WTC11 (cell line): ENCODE measurements at regions not wholly inside any gene's neighbourhood (a gene's known extent, or its start where the extent isn't known, plus 50 kb on each side); places are given as distances from the start of the nearest gene placed in this dataset.

Experiments used
- KAT7 ChIP-seq: sonication (generic); formaldehyde crosslinking; IDR thresholded peaks from 2 replicates; pipeline ENCODE4 v1.8.1; 2023; ENCODE audit warnings: missing genetic modification reagents, mild to moderate bottlenecking, borderline replicate concordance
- NR2C2 ChIP-seq: sonication (generic); formaldehyde crosslinking; IDR thresholded peaks from 2 replicates; pipeline ENCODE4 v1.8.0; 2022; ENCODE audit warnings: mild to moderate bottlenecking, missing genetic modification reagents
- ZNF121 ChIP-seq: sonication (generic); formaldehyde crosslinking; IDR thresholded peaks from 2 replicates; pipeline ENCODE4 v1.8.0; 2023; ENCODE audit warnings: missing genetic modification reagents
- TF ChIP-seq, protein P1 (sequence below): sonication (generic); formaldehyde crosslinking; IDR thresholded peaks from 2 replicates; pipeline ENCODE4 v1.8.0; 2023; ENCODE audit warnings: missing genetic modification reagents
- TF ChIP-seq, protein P2 (sequence below): sonication (generic); formaldehyde crosslinking; IDR thresholded peaks from 2 replicates; pipeline ENCODE4 v1.8.0; 2022; ENCODE audit warnings: mild to moderate bottlenecking, missing genetic modification reagents
- TF ChIP-seq, protein P3 (sequence below): sonication (generic); formaldehyde crosslinking; IDR thresholded peaks from 2 replicates; pipeline ENCODE4 v1.8.0; 2022; ENCODE audit warnings: missing genetic modification reagents
- TF ChIP-seq, protein P4 (sequence below): fragments of 250-450 bp; sonication (Bioruptor Pico); IDR thresholded peaks from 2 replicates; pipeline ENCODE4 v1.9.0; 2021; ENCODE audit warnings: moderate library complexity, mild to moderate bottlenecking, inconsistent platforms, borderline replicate concordance
- TF ChIP-seq, protein P5 (sequence below): fragments of 200-600 bp; IDR thresholded peaks from 2 replicates; pipeline ENCODE4 v1.8.0; 2022; ENCODE audit warnings: antibody characterized with exemption
- TF ChIP-seq, protein P6 (sequence below): sonication (generic); formaldehyde crosslinking; IDR thresholded peaks from 2 replicates; pipeline ENCODE4 v1.8.1; 2023; ENCODE audit warnings: mild to moderate bottlenecking, missing genetic modification reagents

DNA sequence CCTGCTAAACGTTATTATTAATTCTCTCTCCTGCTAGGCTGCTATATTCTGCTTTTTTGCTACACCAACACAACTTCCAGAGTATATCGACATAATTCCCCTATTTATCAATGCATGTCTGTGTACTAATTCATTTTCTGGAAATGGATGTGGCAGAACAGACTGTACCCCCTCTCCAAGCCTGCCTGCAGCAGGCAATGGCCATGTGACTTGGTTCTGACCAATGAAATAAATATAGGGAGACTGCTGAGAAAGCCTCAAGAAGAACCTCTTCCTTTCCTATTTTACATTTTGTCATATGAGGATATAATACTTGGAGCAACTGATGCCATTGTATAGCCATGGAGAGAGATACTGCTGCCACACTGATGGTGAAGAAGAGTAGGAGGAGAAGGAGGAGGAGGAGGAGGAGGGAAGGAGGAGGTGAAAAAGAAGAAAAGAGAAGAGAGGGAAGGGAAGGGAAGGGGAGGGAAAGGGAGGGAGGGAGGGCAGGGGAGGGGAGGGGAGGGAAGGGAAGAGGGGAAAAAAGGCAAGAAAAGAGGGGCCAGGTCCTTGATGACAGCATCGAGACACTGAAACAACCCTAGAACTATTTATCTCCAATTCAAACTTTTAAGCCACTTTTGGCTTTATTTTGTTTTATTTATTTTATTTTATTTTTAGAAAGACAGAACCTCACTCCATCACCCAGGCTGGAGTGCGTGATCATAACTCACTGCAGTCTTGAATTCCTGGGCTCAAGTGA, 57.0 kb upstream of the SPP1 start:
- TF ChIP-seq KAT7 (CRISPR knock-in tag) (no peak), ZNF121 (CRISPR knock-in tag) (no peak), NR2C2 (no peak)
- TF ChIP-seq, protein P1, sequence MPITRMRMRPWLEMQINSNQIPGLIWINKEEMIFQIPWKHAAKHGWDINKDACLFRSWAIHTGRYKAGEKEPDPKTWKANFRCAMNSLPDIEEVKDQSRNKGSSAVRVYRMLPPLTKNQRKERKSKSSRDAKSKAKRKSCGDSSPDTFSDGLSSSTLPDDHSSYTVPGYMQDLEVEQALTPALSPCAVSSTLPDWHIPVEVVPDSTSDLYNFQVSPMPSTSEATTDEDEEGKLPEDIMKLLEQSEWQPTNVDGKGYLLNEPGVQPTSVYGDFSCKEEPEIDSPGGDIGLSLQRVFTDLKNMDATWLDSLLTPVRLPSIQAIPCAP (CRISPR knock-in tag), result no peak
- TF ChIP-seq, protein P2, sequence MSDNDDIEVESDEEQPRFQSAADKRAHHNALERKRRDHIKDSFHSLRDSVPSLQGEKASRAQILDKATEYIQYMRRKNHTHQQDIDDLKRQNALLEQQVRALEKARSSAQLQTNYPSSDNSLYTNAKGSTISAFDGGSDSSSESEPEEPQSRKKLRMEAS, result no peak
- TF ChIP-seq, protein P3, sequence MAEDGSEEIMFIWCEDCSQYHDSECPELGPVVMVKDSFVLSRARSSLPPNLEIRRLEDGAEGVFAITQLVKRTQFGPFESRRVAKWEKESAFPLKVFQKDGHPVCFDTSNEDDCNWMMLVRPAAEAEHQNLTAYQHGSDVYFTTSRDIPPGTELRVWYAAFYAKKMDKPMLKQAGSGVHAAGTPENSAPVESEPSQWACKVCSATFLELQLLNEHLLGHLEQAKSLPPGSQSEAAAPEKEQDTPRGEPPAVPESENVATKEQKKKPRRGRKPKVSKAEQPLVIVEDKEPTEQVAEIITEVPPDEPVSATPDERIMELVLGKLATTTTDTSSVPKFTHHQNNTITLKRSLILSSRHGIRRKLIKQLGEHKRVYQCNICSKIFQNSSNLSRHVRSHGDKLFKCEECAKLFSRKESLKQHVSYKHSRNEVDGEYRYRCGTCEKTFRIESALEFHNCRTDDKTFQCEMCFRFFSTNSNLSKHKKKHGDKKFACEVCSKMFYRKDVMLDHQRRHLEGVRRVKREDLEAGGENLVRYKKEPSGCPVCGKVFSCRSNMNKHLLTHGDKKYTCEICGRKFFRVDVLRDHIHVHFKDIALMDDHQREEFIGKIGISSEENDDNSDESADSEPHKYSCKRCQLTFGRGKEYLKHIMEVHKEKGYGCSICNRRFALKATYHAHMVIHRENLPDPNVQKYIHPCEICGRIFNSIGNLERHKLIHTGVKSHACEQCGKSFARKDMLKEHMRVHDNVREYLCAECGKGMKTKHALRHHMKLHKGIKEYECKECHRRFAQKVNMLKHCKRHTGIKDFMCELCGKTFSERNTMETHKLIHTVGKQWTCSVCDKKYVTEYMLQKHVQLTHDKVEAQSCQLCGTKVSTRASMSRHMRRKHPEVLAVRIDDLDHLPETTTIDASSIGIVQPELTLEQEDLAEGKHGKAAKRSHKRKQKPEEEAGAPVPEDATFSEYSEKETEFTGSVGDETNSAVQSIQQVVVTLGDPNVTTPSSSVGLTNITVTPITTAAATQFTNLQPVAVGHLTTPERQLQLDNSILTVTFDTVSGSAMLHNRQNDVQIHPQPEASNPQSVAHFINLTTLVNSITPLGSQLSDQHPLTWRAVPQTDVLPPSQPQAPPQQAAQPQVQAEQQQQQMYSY (CRISPR knock-in tag), result no peak
- TF ChIP-seq, protein P4, sequence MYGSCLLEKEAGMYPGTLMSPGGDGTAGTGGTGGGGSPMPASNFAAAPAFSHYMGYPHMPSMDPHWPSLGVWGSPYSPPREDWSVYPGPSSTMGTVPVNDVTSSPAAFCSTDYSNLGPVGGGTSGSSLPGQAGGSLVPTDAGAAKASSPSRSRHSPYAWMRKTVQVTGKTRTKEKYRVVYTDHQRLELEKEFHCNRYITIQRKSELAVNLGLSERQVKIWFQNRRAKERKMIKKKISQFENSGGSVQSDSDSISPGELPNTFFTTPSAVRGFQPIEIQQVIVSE, result no peak
- TF ChIP-seq, protein P5, sequence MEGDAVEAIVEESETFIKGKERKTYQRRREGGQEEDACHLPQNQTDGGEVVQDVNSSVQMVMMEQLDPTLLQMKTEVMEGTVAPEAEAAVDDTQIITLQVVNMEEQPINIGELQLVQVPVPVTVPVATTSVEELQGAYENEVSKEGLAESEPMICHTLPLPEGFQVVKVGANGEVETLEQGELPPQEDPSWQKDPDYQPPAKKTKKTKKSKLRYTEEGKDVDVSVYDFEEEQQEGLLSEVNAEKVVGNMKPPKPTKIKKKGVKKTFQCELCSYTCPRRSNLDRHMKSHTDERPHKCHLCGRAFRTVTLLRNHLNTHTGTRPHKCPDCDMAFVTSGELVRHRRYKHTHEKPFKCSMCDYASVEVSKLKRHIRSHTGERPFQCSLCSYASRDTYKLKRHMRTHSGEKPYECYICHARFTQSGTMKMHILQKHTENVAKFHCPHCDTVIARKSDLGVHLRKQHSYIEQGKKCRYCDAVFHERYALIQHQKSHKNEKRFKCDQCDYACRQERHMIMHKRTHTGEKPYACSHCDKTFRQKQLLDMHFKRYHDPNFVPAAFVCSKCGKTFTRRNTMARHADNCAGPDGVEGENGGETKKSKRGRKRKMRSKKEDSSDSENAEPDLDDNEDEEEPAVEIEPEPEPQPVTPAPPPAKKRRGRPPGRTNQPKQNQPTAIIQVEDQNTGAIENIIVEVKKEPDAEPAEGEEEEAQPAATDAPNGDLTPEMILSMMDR, result no peak
- TF ChIP-seq, protein P6, sequence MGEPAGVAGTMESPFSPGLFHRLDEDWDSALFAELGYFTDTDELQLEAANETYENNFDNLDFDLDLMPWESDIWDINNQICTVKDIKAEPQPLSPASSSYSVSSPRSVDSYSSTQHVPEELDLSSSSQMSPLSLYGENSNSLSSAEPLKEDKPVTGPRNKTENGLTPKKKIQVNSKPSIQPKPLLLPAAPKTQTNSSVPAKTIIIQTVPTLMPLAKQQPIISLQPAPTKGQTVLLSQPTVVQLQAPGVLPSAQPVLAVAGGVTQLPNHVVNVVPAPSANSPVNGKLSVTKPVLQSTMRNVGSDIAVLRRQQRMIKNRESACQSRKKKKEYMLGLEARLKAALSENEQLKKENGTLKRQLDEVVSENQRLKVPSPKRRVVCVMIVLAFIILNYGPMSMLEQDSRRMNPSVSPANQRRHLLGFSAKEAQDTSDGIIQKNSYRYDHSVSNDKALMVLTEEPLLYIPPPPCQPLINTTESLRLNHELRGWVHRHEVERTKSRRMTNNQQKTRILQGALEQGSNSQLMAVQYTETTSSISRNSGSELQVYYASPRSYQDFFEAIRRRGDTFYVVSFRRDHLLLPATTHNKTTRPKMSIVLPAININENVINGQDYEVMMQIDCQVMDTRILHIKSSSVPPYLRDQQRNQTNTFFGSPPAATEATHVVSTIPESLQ (CRISPR knock-in tag), result no peak
